Gastrocnemius medialis (tissue), 4 donors: ENCODE measurements at regions not wholly inside any gene's neighbourhood (a gene's known extent, or its start where the extent isn't known, plus 50 kb on each side); places are given as distances from the start of the nearest gene placed in this dataset.

ENCODE experiments used
- CTCF ChIP-seq, 5 experiments: fragments of 450-650 bp in 3 of 5; fragments of 200-600 bp in 2 of 5; sonication (generic) in 2 of 5; IDR thresholded peaks in 4 of 5; conservative IDR thresholded peaks in 1 of 5; 1 replicate in 4 of 5; 2 replicates in 1 of 5; pipeline ENCODE4 v1.5.1; 2016 to 2019; ENCODE audit warnings: antibody characterized with exemption in 5 of 5, mild to moderate bottlenecking in 3 of 5, moderate library complexity in 3 of 5
- POLR2A ChIP-seq, 2 donors: fragments of 450-650 bp; IDR thresholded peaks; one replicate each; pipeline ENCODE4 v1.6.1; 2017; ENCODE audit warnings: antibody characterized with exemption in 2 of 2, mild to moderate bottlenecking in 2 of 2, moderate library complexity in 2 of 2

DNA sequence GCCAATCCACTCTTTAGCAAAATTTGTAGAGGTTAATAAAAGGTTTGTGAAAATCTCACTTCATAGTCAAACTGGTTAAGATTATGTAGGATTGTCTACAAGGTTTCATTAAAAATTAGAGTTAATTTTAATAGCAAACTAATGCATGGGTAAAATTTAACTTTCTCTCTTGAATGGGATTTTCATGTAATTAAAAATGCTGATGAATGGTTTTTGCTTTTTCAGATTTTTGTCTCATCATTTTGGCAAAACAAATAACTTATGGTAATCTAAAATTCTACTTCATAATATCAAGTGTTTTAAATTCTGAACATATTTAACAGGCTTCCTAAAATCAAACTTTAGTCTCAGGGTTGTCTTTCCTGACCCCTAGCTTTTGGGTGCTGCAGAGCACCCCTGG lies 113.8 kb upstream of the FAM174A start:
- no peak for TF ChIP-seq POLR2A (IDR thresholded peaks at IDR 0.05)
- TF ChIP-seq CTCF (IDR thresholded peaks at IDR 0.05 in 4 of 5, conservative IDR thresholded peaks at IDR 0.05 in 1 of 5), result no peak
